ENCODE measurements at regions not wholly inside any gene's neighbourhood (a gene's known extent, or its start where the extent isn't known, plus 50 kb on each side); places are given as distances from the start of the nearest gene placed in this dataset.

GRCh38 chr2:19479666-19480065, 121.2 kb upstream of the OSR1 start:
- TF ChIP-seq CTCF (conservative IDR thresholded peaks at IDR 0.05) (no peak), ZFX (IDR thresholded peaks at IDR 0.05) (no peak)

Data from C4-2B (cell line).